ENCODE measurements at regions not wholly inside any gene's neighbourhood (a gene's known extent, or its start where the extent isn't known, plus 50 kb on each side); places are given as distances from the start of the nearest gene placed in this dataset.
A peak's percentile ranks its signal among the peaks of the same experiment; 100 is the strongest.

GRCh38 chr14:66359500-66359899 is 126.7 kb upstream of the CCDC196 start:
- DNase-seq (ENCODE audit: low read depth, low spot score), result peak; percentile 15
- BruUV-seq (replicated peaks), result no TSS peak
- TF ChIP-seq NFYB (IDR thresholded peaks at IDR 0.05; ENCODE audit: insufficient read depth, low read depth, low read length) (no peak), HCFC1 (IDR thresholded peaks at IDR 0.05; ENCODE audit: low read length) (no peak), HSF1 (IDR thresholded peaks at IDR 0.05; ENCODE audit: low read depth, low read length) (no peak), TCF7 (IDR thresholded peaks at IDR 0.05; ENCODE audit: borderline replicate concordance) (peak; percentile 76), SIX5 (IDR thresholded peaks at IDR 0.05; ENCODE audit: low read depth, low read length, severe bottlenecking) (no peak), CHD2 (IDR thresholded peaks at IDR 0.05; ENCODE audit: borderline replicate concordance, low read depth, low read length) (no peak), BRCA1 (IDR thresholded peaks at IDR 0.05; ENCODE audit: low read depth, low read length) (no peak), TCF3 (IDR thresholded peaks at IDR 0.05; ENCODE audit: borderline replicate concordance, insufficient read depth, low read depth, low read length) (no peak), GABPA (IDR thresholded peaks at IDR 0.05; ENCODE audit: low read depth) (no peak), SMC3 (IDR thresholded peaks at IDR 0.05; ENCODE audit: borderline replicate concordance, low read length) (peak; percentile 82), ZNF384 (IDR thresholded peaks at IDR 0.05; ENCODE audit: borderline replicate concordance, low read depth, low read length) (peak; percentile 99), STAT1 (conservative IDR thresholded peaks at IDR 0.05) (no peak), CHD4 (IDR thresholded peaks at IDR 0.05) (no peak), ZNF622 (IDR thresholded peaks at IDR 0.05) (no peak)
- TF ChIP-seq, protein P1, sequence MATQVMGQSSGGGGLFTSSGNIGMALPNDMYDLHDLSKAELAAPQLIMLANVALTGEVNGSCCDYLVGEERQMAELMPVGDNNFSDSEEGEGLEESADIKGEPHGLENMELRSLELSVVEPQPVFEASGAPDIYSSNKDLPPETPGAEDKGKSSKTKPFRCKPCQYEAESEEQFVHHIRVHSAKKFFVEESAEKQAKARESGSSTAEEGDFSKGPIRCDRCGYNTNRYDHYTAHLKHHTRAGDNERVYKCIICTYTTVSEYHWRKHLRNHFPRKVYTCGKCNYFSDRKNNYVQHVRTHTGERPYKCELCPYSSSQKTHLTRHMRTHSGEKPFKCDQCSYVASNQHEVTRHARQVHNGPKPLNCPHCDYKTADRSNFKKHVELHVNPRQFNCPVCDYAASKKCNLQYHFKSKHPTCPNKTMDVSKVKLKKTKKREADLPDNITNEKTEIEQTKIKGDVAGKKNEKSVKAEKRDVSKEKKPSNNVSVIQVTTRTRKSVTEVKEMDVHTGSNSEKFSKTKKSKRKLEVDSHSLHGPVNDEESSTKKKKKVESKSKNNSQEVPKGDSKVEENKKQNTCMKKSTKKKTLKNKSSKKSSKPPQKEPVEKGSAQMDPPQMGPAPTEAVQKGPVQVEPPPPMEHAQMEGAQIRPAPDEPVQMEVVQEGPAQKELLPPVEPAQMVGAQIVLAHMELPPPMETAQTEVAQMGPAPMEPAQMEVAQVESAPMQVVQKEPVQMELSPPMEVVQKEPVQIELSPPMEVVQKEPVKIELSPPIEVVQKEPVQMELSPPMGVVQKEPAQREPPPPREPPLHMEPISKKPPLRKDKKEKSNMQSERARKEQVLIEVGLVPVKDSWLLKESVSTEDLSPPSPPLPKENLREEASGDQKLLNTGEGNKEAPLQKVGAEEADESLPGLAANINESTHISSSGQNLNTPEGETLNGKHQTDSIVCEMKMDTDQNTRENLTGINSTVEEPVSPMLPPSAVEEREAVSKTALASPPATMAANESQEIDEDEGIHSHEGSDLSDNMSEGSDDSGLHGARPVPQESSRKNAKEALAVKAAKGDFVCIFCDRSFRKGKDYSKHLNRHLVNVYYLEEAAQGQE (IDR thresholded peaks at IDR 0.05; ENCODE audit: low read depth, low read length), result no peak
- TF ChIP-seq, protein P2, sequence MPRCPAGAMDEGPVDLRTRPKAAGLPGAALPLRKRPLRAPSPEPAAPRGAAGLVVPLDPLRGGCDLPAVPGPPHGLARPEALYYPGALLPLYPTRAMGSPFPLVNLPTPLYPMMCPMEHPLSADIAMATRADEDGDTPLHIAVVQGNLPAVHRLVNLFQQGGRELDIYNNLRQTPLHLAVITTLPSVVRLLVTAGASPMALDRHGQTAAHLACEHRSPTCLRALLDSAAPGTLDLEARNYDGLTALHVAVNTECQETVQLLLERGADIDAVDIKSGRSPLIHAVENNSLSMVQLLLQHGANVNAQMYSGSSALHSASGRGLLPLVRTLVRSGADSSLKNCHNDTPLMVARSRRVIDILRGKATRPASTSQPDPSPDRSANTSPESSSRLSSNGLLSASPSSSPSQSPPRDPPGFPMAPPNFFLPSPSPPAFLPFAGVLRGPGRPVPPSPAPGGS (IDR thresholded peaks at IDR 0.05; ENCODE audit: borderline replicate concordance, insufficient read depth, low read depth, low read length, poor library complexity, severe bottlenecking), result no peak
- TF ChIP-seq, protein P3, sequence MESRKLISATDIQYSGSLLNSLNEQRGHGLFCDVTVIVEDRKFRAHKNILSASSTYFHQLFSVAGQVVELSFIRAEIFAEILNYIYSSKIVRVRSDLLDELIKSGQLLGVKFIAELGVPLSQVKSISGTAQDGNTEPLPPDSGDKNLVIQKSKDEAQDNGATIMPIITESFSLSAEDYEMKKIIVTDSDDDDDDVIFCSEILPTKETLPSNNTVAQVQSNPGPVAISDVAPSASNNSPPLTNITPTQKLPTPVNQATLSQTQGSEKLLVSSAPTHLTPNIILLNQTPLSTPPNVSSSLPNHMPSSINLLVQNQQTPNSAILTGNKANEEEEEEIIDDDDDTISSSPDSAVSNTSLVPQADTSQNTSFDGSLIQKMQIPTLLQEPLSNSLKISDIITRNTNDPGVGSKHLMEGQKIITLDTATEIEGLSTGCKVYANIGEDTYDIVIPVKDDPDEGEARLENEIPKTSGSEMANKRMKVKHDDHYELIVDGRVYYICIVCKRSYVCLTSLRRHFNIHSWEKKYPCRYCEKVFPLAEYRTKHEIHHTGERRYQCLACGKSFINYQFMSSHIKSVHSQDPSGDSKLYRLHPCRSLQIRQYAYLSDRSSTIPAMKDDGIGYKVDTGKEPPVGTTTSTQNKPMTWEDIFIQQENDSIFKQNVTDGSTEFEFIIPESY (IDR thresholded peaks at IDR 0.05), result no peak

More at GRCh38 chr14:66359500-66359899, 126.7 kb upstream of the CCDC196 start:
- Histone ChIP-seq H3K36me3 (ENCODE audit: control insufficient read depth in 2 of 2, insufficient read depth in 2 of 2, low read length in 1 of 2) (no peaks in the 10 kb centered on the region), H3K79me2 (ENCODE audit: control insufficient read depth, insufficient read depth, low read length) (no peaks in the 10 kb centered on the region), H2AFZ (ENCODE audit: control insufficient read depth, low read depth, low read length) (no peak overlapping the region), H3K9me3 (replicated peaks; ENCODE audit: control insufficient read depth, insufficient read depth, low read length) (no peaks in the 10 kb centered on the region), H3K9ac (ENCODE audit: control insufficient read depth, insufficient read depth, low read length) (no peak overlapping the region), H3K27ac (ENCODE audit: control insufficient read depth, insufficient read depth) (no peak overlapping the region), H3K27me3 (replicated peaks in 1 of 2; ENCODE audit: control insufficient read depth in 2 of 2, insufficient read depth in 2 of 2, low read length in 1 of 2) (no peaks in the 10 kb centered on the region), H3K4me2 (ENCODE audit: control insufficient read depth, insufficient read depth) (no peak overlapping the region), H4K20me1 (ENCODE audit: control insufficient read depth, insufficient read depth) (no peaks in the 10 kb centered on the region), H3K4me1 (ENCODE audit: control insufficient read depth, insufficient read depth, low read length) (no peaks in the 10 kb centered on the region), H3K4me3 (no peak overlapping the region)
- CTCF ChIA-PET, result interaction anchor here (0.6 to 6.2 kb wide), 57 partner anchors 8 to 1770 kb away, joined by 3 to 119 read pairs (median 4); partner anchors contain the start of gene ATP6V1D
- 0% methylated on average over 3 of the region's 3 CpGs for WGBS (ENCODE audit: insufficient coverage, insufficient replicate concordance, low lambda C conversion rate, missing lambda C conversion rate)
- in situ Hi-C loops (cut with MboI), result no loop called here
- FAIRE-seq, result no peak
- peak; percentile 24; the same call in 2 of the 3 replicates for ATAC-seq
- POLR2A ChIA-PET, result interaction anchor here (0.5 to 0.7 kb wide), 3 partner anchors 20 to 958 kb away, joined by 3 to 4 read pairs (median 3); no protein-coding TSS in a partner anchor
- RAD21 ChIA-PET (ENCODE audit: unreplicated experiment), result interaction anchor here (0.5 to 4.1 kb wide), 30 partner anchors 9 to 1344 kb away, joined by 3 to 76 read pairs (median 3); partner anchors contain the start of gene GPHN
- intact Hi-C loops (cut with micrococcal nuclease; ENCODE audit: unreplicated experiment), result loop anchor here (1.0 kb wide), 2 partner anchors 36 to 44 kb away; no protein-coding TSS in a partner anchor
- SMC1A ChIA-PET (ENCODE audit: uncharacterized antibody, unreplicated experiment), result interaction anchor here (0.5 to 4.9 kb wide), 27 partner anchors 9 to 1066 kb away, joined by 3 to 55 read pairs (median 4); no protein-coding TSS in a partner anchor

All from GM12878 (cell line).